ENCODE measurements at regions not wholly inside any gene's neighbourhood (a gene's known extent, or its start where the extent isn't known, plus 50 kb on each side); places are given as distances from the start of the nearest gene placed in this dataset.

GRCh38 chr11:45743556-45744468, 61.1 kb upstream of the SLC35C1 start (continued):
- TF ChIP-seq SIN3A (conservative IDR thresholded peaks at IDR 0.05 in 1 of 2, IDR thresholded peaks at IDR 0.05 in 1 of 2; ENCODE audit: low read depth in 1 of 2, low read length in 2 of 2) (no peak), SP1 (IDR thresholded peaks at IDR 0.05; ENCODE audit: low read depth, low read length) (no peak), POU5F1 (IDR thresholded peaks at IDR 0.05; ENCODE audit: low read depth, low read length) (no peak)
